ENCODE measurements at regions not wholly inside any gene's neighbourhood (a gene's known extent, or its start where the extent isn't known, plus 50 kb on each side); places are given as distances from the start of the nearest gene placed in this dataset.

DNA sequence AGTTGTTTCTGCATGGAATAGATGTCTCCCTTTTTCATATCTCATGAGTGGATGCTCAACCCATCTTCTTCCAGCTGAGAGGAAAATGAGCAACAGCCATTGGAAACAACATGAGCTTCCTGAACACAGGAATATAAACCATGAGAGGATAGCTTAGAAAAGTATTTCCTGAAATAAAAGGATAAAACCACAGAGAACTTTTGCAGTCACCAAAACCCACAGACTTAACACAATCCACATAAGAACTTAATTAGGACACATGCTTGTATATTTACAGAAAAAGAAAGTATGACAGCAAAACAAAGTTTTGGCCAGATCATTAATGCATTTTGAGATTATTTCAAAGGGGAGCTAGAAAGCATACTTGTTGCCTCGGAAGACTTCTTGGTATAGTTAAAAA, 180.5 kb upstream of the RASGRP1 start:
- TF ChIP-seq, protein P1, sequence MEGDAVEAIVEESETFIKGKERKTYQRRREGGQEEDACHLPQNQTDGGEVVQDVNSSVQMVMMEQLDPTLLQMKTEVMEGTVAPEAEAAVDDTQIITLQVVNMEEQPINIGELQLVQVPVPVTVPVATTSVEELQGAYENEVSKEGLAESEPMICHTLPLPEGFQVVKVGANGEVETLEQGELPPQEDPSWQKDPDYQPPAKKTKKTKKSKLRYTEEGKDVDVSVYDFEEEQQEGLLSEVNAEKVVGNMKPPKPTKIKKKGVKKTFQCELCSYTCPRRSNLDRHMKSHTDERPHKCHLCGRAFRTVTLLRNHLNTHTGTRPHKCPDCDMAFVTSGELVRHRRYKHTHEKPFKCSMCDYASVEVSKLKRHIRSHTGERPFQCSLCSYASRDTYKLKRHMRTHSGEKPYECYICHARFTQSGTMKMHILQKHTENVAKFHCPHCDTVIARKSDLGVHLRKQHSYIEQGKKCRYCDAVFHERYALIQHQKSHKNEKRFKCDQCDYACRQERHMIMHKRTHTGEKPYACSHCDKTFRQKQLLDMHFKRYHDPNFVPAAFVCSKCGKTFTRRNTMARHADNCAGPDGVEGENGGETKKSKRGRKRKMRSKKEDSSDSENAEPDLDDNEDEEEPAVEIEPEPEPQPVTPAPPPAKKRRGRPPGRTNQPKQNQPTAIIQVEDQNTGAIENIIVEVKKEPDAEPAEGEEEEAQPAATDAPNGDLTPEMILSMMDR (IDR thresholded peaks at IDR 0.05; ENCODE audit: low read length), result no peak
- TF ChIP-seq EZH2 (optimal IDR thresholded peaks at IDR 0.05; ENCODE audit: low read depth, low read length), result no peak

Data from MM.1S (cell line).